Esophagus squamous epithelium (tissue), 5 donors: ENCODE measurements at regions not wholly inside any gene's neighbourhood (a gene's known extent, or its start where the extent isn't known, plus 50 kb on each side); places are given as distances from the start of the nearest gene placed in this dataset.

Experiments used
- DNase-seq: peaks from one replicate; lab custom pipeline; 2025; lab: John Stamatoyannopoulos, UW
- H3K27ac ChIP-seq, 4 donors: fragments of 200-600 bp; sonication (generic); one replicate each; pipeline ENCODE4 v1.5.1; 2016 to 2019; ENCODE audit warnings: mild to moderate bottlenecking in 1 of 4
- H3K27me3 ChIP-seq, 4 donors: fragments of 200-600 bp; sonication (generic); 1 replicate in 3 of 4; 2 replicates in 1 of 4; pipeline versions ENCODE4 v1.5.1 to v1.6.0; 2017 to 2021; ENCODE audit warnings: antibody characterized with exemption in 1 of 4
- H3K36me3 ChIP-seq, 3 donors: fragments of 200-600 bp; sonication (generic); one replicate each; pipeline ENCODE4 v1.5.1; 2016 to 2019
- H3K4me1 ChIP-seq, 3 donors: fragments of 200-600 bp; sonication (generic); one replicate each; pipeline ENCODE4 v1.5.1; 2017 to 2019
- H3K4me3 ChIP-seq, 4 donors: fragments of 200-600 bp; sonication (generic); 1 replicate in 3 of 4; 2 replicates in 1 of 4; pipeline ENCODE4 v1.5.1; 2016 to 2019; ENCODE audit warnings: mild to moderate bottlenecking in 2 of 4, moderate library complexity in 1 of 4
- H3K9me3 ChIP-seq, 3 donors: fragments of 200-600 bp; sonication (generic); one replicate each; pipeline ENCODE4 v1.5.1; 2016 to 2019
- POLR2A ChIP-seq, 4 donors: fragments of 450-650 bp; IDR thresholded peaks; one replicate each; pipeline ENCODE4 v1.6.1; 2017; ENCODE audit warnings: antibody characterized with exemption in 4 of 4, mild to moderate bottlenecking in 4 of 4, moderate library complexity in 3 of 4
- WGBS, 2 donors: methylation state at CpG; one replicate each; pipeline ENCODE4 v1.1.5; 2018; 5-methylcytosine and 5-hydroxymethylcytosine counted together
- intact Hi-C: fragments of 100-400 bp; cut with DNase I; formaldehyde crosslinking; loops from one replicate; pipeline ENCODE4 v1.15.0; 2022
- TF ChIP-seq, protein P1 (sequence below), 6 experiments: fragments of 450-650 bp in 4 of 6; fragments of 200-600 bp in 2 of 6; sonication (generic) in 2 of 6; IDR thresholded peaks; one replicate each; pipeline ENCODE4 v1.5.1; 2016 to 2019; ENCODE audit warnings: antibody characterized with exemption in 6 of 6, mild to moderate bottlenecking in 4 of 6, moderate library complexity in 4 of 6
- donor health status: DM: yes; HTN: yes; CAD: no.

DNA sequence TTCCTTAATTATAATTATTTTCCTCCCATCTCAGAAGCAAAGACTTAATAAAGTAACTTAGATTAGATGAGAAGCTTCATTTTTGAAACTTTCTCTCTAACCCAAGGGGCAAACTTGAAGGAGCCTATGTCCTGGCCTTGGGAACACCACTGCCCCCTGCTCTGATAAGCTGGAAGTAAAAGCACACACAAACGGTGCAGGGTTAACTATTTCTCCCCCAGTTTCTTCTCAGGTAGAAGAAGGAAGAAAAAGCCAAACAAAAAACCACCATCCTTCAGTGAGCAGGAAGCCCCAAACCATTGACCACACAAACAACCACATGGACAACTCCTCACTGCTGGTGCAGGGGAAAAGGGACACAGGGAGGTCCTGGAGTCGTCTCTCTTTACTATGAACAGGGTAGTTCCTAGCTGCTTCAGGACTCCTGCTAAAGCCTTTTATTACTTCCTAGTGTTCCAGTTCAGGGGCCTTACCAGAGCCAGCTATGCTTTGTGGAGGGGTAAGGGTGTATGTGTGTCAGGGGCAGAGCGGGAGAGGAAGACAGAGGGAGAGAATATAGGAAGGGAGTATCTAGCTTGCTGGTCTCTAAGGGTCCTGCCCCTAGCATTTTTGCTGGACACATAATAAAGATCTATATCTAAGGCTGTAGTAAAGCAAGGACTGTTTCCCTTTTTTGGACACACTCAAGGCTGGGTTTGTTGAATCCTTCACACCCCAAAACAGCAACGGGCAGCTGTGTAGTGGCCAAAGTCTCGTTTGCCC is 94.0 kb upstream of the UMPS start:
- H3K4me3 ChIP-seq: no peak overlapping the region
- H3K27ac ChIP-seq: no peak overlapping the region
- WGBS, 2 donors: 48 to 49% methylated on average over 4 to 5 of the region's 5 CpGs
- H3K4me1 ChIP-seq: no peaks in the 10 kb centered on the region
- TF ChIP-seq, protein P1, sequence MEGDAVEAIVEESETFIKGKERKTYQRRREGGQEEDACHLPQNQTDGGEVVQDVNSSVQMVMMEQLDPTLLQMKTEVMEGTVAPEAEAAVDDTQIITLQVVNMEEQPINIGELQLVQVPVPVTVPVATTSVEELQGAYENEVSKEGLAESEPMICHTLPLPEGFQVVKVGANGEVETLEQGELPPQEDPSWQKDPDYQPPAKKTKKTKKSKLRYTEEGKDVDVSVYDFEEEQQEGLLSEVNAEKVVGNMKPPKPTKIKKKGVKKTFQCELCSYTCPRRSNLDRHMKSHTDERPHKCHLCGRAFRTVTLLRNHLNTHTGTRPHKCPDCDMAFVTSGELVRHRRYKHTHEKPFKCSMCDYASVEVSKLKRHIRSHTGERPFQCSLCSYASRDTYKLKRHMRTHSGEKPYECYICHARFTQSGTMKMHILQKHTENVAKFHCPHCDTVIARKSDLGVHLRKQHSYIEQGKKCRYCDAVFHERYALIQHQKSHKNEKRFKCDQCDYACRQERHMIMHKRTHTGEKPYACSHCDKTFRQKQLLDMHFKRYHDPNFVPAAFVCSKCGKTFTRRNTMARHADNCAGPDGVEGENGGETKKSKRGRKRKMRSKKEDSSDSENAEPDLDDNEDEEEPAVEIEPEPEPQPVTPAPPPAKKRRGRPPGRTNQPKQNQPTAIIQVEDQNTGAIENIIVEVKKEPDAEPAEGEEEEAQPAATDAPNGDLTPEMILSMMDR (IDR thresholded peaks at IDR 0.05): no peak
- no peak for TF ChIP-seq POLR2A (IDR thresholded peaks at IDR 0.05)
- no peak for DNase-seq
- H3K36me3 ChIP-seq: peaks cover 0 to 39% (median 0%) of the 10 kb centered on the region in 3 donors
- intact Hi-C loops: no loop called here
- no peaks in the 10 kb centered on the region for H3K9me3 ChIP-seq
- no peaks in the 10 kb centered on the region for H3K27me3 ChIP-seq

DNA sequence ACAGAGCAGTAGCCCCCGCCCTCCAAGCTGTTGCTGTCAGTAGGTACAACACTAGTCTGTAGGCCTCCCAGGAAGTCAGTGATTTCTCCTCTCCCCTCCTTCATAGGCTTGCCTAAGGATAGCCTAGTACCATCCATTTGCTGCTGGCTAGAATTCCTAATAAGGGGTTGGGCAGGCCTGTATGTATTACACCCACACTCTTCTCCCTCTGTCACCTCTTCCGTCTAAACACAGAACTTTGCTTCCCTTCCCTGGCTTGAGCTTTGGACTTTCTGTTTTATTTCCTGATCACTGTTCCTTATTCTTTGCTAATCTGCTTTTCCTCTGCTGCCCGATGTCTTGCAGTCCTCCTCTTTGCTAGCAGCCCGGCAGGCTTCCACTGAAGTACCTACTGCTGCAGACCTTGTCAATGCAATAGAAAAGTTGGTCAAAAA is 93.4 kb upstream of the UMPS start:
- H3K27me3 ChIP-seq: no peaks in the 10 kb centered on the region
- no peaks in the 10 kb centered on the region for H3K4me1 ChIP-seq
- no peak overlapping the region for H3K27ac ChIP-seq
- 66 to 84% methylated on average over 4 of the region's 4 CpGs for WGBS, 2 donors
- H3K9me3 ChIP-seq: no peaks in the 10 kb centered on the region
- no peak overlapping the region for H3K4me3 ChIP-seq
- no peak for DNase-seq
- intact Hi-C loops: no loop called here
- H3K36me3 ChIP-seq: peaks cover 0 to 39% (median 0%) of the 10 kb centered on the region in 3 donors
- TF ChIP-seq POLR2A (IDR thresholded peaks at IDR 0.05): no peak
- TF ChIP-seq, protein P1 (IDR thresholded peaks at IDR 0.05): no peak

DNA sequence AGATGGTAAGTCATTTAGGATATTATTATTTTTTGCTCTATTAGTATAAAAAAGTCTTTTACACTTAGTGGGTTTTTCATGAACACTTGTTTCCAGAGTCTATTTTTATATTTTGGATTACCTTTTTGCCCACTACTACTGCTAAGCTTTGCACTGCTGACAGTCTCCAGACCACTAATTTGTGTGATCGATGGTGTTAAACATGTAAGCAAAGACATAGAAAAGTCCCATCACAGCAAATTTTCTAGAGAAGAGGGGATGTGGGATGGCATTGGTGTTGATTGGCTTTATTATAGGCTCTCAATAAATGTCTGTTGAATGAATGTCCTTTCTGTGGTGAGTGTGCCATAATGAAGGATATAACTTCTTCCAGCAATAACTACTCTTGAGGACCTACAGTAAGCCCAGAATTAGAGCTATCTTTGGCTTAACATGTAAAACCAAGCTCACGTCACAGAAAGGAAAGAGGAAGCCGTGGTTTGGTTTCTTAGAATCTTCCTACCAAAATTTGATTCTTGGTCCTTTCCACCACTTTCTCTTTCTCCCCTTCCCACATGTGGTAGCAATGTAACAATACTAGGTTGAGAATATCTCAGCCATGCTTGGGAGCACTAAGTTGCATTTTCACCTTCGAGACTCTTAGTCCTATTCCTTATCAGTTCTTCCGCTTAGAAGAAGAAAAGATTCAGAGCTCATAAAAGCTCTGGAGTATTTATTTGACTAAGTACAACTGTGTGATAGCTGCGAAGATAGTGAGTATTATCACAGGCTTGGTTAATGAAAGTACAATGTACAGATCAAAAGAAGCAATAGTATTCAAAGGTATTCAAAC is 90.6 kb upstream of the UMPS start:
- no peak for TF ChIP-seq POLR2A (IDR thresholded peaks at IDR 0.05)
- TF ChIP-seq, protein P1 (IDR thresholded peaks at IDR 0.05): no peak
- 63 to 80% methylated on average over 6 of the region's 6 CpGs for WGBS, 2 donors
- no peaks in the 10 kb centered on the region for H3K9me3 ChIP-seq
- no peak overlapping the region for H3K27ac ChIP-seq
- no peak for DNase-seq
- peaks cover 0 to 30% (median 0%) of the 10 kb centered on the region in 3 donors for H3K36me3 ChIP-seq
- intact Hi-C loops: no loop called here
- H3K4me3 ChIP-seq: no peak overlapping the region
- no peaks in the 10 kb centered on the region for H3K4me1 ChIP-seq
- H3K27me3 ChIP-seq: no peaks in the 10 kb centered on the region

DNA sequence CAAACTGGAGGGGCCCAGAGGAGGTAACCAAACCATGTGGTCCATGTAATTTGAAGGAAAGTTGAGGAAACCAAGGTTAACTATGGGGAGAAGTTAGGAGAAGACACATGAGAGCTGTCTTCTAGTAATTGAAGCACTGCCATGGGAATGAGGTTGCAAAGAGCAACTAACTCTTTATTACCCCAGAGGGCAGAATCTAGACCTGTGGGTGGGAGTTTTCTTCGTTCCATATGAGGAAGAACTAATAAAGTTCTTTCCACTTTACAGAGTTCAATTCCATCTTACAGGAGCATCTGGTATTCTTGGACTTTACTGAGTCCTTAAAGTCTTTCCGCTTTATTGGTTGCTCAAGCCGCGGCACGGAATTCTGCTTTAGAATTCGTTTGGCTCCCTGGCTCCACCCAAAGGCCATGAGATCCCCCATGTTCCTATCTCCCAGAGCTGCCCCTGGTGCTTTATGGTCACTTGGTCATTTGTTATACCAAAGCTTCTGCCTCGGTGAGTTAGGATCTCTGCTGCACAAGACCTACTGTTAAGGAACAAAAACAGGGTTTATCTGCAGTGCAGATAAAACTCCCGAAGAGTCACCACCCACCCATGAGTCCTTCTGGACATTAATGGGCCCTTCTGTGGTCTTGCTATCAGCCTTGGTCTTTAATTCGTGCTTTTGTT is 89.5 kb upstream of the UMPS start:
- no peaks in the 10 kb centered on the region for H3K4me1 ChIP-seq
- H3K27ac ChIP-seq: no peak overlapping the region
- H3K9me3 ChIP-seq: no peaks in the 10 kb centered on the region
- peaks cover 0 to 21% (median 0%) of the 10 kb centered on the region in 3 donors for H3K36me3 ChIP-seq
- no peaks in the 10 kb centered on the region for H3K27me3 ChIP-seq
- TF ChIP-seq, protein P1 (IDR thresholded peaks at IDR 0.05): no peak
- TF ChIP-seq POLR2A (IDR thresholded peaks at IDR 0.05): no peak
- no peak overlapping the region for H3K4me3 ChIP-seq
- WGBS, 2 donors: 69 to 85% methylated on average over 9 of the region's 9 CpGs
- no peak for DNase-seq
- intact Hi-C loops: no loop called here
